Keratinocyte (primary cell): ENCODE measurements at regions not wholly inside any gene's neighbourhood (a gene's known extent, or its start where the extent isn't known, plus 50 kb on each side); places are given as distances from the start of the nearest gene placed in this dataset.

Experiments
- EZH2 ChIP-seq: IDR thresholded peaks from one replicate; pipeline ENCODE4 v1.6.1; 2012; ENCODE audit warnings: inconsistent platforms, mild to moderate bottlenecking, low read length, moderate library complexity
- TF ChIP-seq, protein P1 (sequence below), 3 experiments: IDR thresholded peaks in 1 of 3; conservative IDR thresholded peaks in 1 of 3; optimal IDR thresholded peaks in 1 of 3; 2 replicates in 2 of 3; 3 replicates in 1 of 3; pipeline versions ENCODE3 to v1.5.1; 2011; ENCODE audit warnings: low read length in 3 of 3, mild to moderate bottlenecking in 3 of 3, moderate library complexity in 2 of 3, control low read depth in 1 of 3, inconsistent platforms in 1 of 3; ENCODE audit not compliant: insufficient read depth in 2 of 3; ENCODE audit errors: extremely low read depth in 1 of 3

DNA sequence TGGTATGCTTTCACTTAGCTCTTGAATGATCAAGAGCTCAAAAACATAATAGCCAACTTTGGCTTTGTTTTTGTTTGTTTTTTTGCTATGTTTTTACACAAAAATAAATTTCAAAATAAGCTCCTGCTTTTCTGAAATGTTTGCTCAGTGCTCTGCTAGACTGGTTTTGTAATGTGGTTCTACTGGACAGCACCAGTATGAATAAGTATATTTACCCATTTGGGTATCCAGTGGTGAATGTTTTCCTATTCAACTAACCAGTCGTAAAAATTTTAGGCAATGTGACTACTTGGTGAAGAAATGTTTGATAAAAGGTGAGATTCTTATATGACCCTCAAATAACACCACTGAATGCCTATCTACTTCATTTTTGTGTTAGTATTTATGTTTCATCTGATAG, 308.6 kb downstream of the PTPRC start:
- no peak for TF ChIP-seq EZH2
- TF ChIP-seq, protein P1, sequence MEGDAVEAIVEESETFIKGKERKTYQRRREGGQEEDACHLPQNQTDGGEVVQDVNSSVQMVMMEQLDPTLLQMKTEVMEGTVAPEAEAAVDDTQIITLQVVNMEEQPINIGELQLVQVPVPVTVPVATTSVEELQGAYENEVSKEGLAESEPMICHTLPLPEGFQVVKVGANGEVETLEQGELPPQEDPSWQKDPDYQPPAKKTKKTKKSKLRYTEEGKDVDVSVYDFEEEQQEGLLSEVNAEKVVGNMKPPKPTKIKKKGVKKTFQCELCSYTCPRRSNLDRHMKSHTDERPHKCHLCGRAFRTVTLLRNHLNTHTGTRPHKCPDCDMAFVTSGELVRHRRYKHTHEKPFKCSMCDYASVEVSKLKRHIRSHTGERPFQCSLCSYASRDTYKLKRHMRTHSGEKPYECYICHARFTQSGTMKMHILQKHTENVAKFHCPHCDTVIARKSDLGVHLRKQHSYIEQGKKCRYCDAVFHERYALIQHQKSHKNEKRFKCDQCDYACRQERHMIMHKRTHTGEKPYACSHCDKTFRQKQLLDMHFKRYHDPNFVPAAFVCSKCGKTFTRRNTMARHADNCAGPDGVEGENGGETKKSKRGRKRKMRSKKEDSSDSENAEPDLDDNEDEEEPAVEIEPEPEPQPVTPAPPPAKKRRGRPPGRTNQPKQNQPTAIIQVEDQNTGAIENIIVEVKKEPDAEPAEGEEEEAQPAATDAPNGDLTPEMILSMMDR (optimal IDR thresholded peaks at IDR 0.05 in 1 of 3, IDR thresholded peaks at IDR 0.05 in 1 of 3, conservative IDR thresholded peaks at IDR 0.05 in 1 of 3; ENCODE audit: extremely low read depth in 1 of 3, insufficient read depth in 2 of 3, low read length in 3 of 3) = no peak
